OCI-LY7 (cell line): ENCODE measurements at regions not wholly inside any gene's neighbourhood (a gene's known extent, or its start where the extent isn't known, plus 50 kb on each side); places are given as distances from the start of the nearest gene placed in this dataset.

ENCODE experiments used
- CTCF ChIP-seq: fragments of 200-600 bp; sonication (generic); conservative IDR thresholded peaks from 2 replicates; pipeline ENCODE4 v1.5.1; 2014; ENCODE audit warnings: mild to moderate bottlenecking, antibody characterized with exemption, low read length, moderate library complexity, mixed read lengths
- EZH2phosphoT487 ChIP-seq: fragments of 200-600 bp; sonication (generic); IDR thresholded peaks from 2 replicates; pipeline ENCODE4 v1.6.1; 2018; ENCODE audit warnings: low read depth, borderline replicate concordance, mild to moderate bottlenecking, mixed run types, antibody characterized with exemption, low read length, moderate library complexity, mixed read lengths

DNA sequence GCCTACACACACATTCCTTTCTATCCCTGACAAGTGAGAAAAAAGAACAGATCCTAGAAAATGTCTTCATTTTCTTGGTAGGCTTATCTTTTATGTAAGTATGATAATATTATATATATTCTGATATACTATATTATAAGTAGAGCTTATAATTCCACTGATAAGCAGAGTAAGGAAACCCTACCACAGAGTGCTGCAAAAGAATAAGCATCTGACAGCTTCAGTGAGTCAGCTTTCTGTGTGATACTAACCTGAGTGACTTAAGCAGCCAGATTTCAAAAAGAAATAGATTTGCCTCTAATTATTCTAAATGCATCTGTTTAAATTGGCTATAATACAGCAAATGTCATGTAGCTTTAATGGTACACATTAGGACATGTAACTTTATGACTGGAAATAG is 656.0 kb downstream of the MCTP2 start:
- TF ChIP-seq CTCF, result no peak
- no peak for TF ChIP-seq EZH2phosphoT487
